Adipocyte (in vitro differentiated cells): ENCODE measurements at regions not wholly inside any gene's neighbourhood (a gene's known extent, or its start where the extent isn't known, plus 50 kb on each side); places are given as distances from the start of the nearest gene placed in this dataset.

Experiments
- DNase-seq: peaks from one replicate; pipeline ENCODE4 v3.0.0-alpha.2; 2015; ENCODE audit warnings: low read depth
- H3K27me3 ChIP-seq: replicated peaks from 2 replicates; pipeline ENCODE4 v1.7.0; 2013; ENCODE audit warnings: mild to moderate bottlenecking, low read length, moderate library complexity; ENCODE audit not compliant: control insufficient read depth, insufficient read depth
- H3K36me3 ChIP-seq: 2 replicates; pipeline ENCODE4 v1.7.0; 2013; ENCODE audit warnings: low read length, mild to moderate bottlenecking, moderate library complexity; ENCODE audit not compliant: control insufficient read depth, insufficient read depth, severe bottlenecking
- H3K4me1 ChIP-seq: 2 replicates; pipeline ENCODE4 v1.7.0; 2013; ENCODE audit warnings: mild to moderate bottlenecking, low read length, moderate library complexity; ENCODE audit not compliant: control insufficient read depth, insufficient read depth
- H3K4me3 ChIP-seq: 2 replicates; pipeline ENCODE4 v1.7.0; 2013; ENCODE audit warnings: mild to moderate bottlenecking, low read length, moderate library complexity
- H3K9ac ChIP-seq: 2 replicates; pipeline ENCODE4 v1.7.0; 2013; ENCODE audit warnings: mild to moderate bottlenecking, low read length, moderate library complexity
- H3K9me3 ChIP-seq: 2 replicates; pipeline ENCODE4 v1.7.0; 2013; ENCODE audit warnings: mild to moderate bottlenecking, low read length, moderate library complexity; ENCODE audit not compliant: control insufficient read depth

GRCh38 chr4:11876104-11876503 lies 447.4 kb upstream of the HS3ST1 start:
- Histone ChIP-seq H3K27me3 (no peaks in the 10 kb centered on the region), H3K4me3 (no peak overlapping the region), H3K9ac (no peak overlapping the region), H3K4me1 (no peaks in the 10 kb centered on the region), H3K9me3 (no peaks in the 10 kb centered on the region), H3K36me3 (no peaks in the 10 kb centered on the region)
- no peak for DNase-seq

GRCh38 chr4:11869191-11869870 lies 440.6 kb upstream of the HS3ST1 start:
- Histone ChIP-seq H3K9ac (no peak overlapping the region), H3K9me3 (peaks cover 3% of the 10 kb centered on the region), H3K36me3 (no peaks in the 10 kb centered on the region), H3K4me1 (no peaks in the 10 kb centered on the region), H3K27me3 (no peaks in the 10 kb centered on the region), H3K4me3 (no peak overlapping the region)
- DNase-seq, result no peak

- Histone ChIP-seq H3K4me3 (no peak overlapping the region), H3K9me3 (peaks cover 10% of the 10 kb centered on the region), H3K9ac (no peak overlapping the region), H3K36me3 (no peaks in the 10 kb centered on the region), H3K4me1 (no peaks in the 10 kb centered on the region), H3K27me3 (no peaks in the 10 kb centered on the region)
- DNase-seq, result no peak
These were observed 437.7 kb upstream of the HS3ST1 start for GRCh38 chr4:11866391-11866790.

- H3K27me3 ChIP-seq, result no peaks in the 10 kb centered on the region
- DNase-seq, result no peak
- no peaks in the 10 kb centered on the region for H3K4me1 ChIP-seq
- no peaks in the 10 kb centered on the region for H3K36me3 ChIP-seq
- no peak overlapping the region for H3K9ac ChIP-seq
- no peak overlapping the region for H3K4me3 ChIP-seq
- H3K9me3 ChIP-seq, result peaks cover 9% of the 10 kb centered on the region
These were observed 432.3 kb upstream of the HS3ST1 start for GRCh38 chr4:11860996-11861395.

GRCh38 chr4:11857881-11858280 lies 429.2 kb upstream of the HS3ST1 start:
- no peaks in the 10 kb centered on the region for H3K27me3 ChIP-seq
- H3K9me3 ChIP-seq, result peaks cover 9% of the 10 kb centered on the region

GRCh38 chr4:11847167-11847566 lies 418.5 kb upstream of the HS3ST1 start:
- Histone ChIP-seq H3K9me3 (no peaks in the 10 kb centered on the region), H3K36me3 (no peaks in the 10 kb centered on the region), H3K4me3 (no peak overlapping the region), H3K4me1 (peaks cover 4% of the 10 kb centered on the region), H3K27me3 (no peaks in the 10 kb centered on the region), H3K9ac (no peak overlapping the region)
- DNase-seq, result no peak

More at GRCh38 chr4:11857881-11858280, 429.2 kb upstream of the HS3ST1 start:
- H3K4me1 ChIP-seq, result no peaks in the 10 kb centered on the region
- no peak overlapping the region for H3K4me3 ChIP-seq
- no peak for DNase-seq
- no peaks in the 10 kb centered on the region for H3K36me3 ChIP-seq
- H3K9ac ChIP-seq, result no peak overlapping the region

- H3K9me3 ChIP-seq, result no peaks in the 10 kb centered on the region
- H3K27me3 ChIP-seq, result no peaks in the 10 kb centered on the region
These were observed 415.2 kb upstream of the HS3ST1 start for GRCh38 chr4:11843927-11844326.

GRCh38 chr4:11843340-11843739 lies 414.6 kb upstream of the HS3ST1 start:
- no peak overlapping the region for H3K4me3 ChIP-seq
- H3K9me3 ChIP-seq, result no peaks in the 10 kb centered on the region
- no peaks in the 10 kb centered on the region for H3K36me3 ChIP-seq
- DNase-seq, result no peak
- H3K9ac ChIP-seq, result no peak overlapping the region
- H3K4me1 ChIP-seq, result peaks cover 4% of the 10 kb centered on the region
- no peaks in the 10 kb centered on the region for H3K27me3 ChIP-seq

More at GRCh38 chr4:11843927-11844326, 415.2 kb upstream of the HS3ST1 start:
- Histone ChIP-seq H3K9ac (no peak overlapping the region), H3K36me3 (no peaks in the 10 kb centered on the region), H3K4me1 (peaks cover 4% of the 10 kb centered on the region), H3K4me3 (no peak overlapping the region)
- no peak for DNase-seq

- Histone ChIP-seq H3K9ac (no peak overlapping the region), H3K27me3 (no peaks in the 10 kb centered on the region), H3K4me3 (no peak overlapping the region), H3K4me1 (peaks cover 4% of the 10 kb centered on the region), H3K9me3 (no peaks in the 10 kb centered on the region), H3K36me3 (no peaks in the 10 kb centered on the region)
- no peak for DNase-seq
These were observed 414.0 kb upstream of the HS3ST1 start for GRCh38 chr4:11842620-11843263.

- H3K9ac ChIP-seq, result no peak overlapping the region
- H3K9me3 ChIP-seq, result no peaks in the 10 kb centered on the region
- no peaks in the 10 kb centered on the region for H3K27me3 ChIP-seq
- no peak for DNase-seq
- no peak overlapping the region for H3K4me3 ChIP-seq
- peaks cover 4% of the 10 kb centered on the region for H3K4me1 ChIP-seq
- no peaks in the 10 kb centered on the region for H3K36me3 ChIP-seq
These were observed 411.2 kb upstream of the HS3ST1 start for GRCh38 chr4:11839889-11840288.

- H3K4me1 ChIP-seq, result no peaks in the 10 kb centered on the region
- no peaks in the 10 kb centered on the region for H3K27me3 ChIP-seq
- H3K4me3 ChIP-seq, result no peak overlapping the region
- no peak overlapping the region for H3K9ac ChIP-seq
- no peaks in the 10 kb centered on the region for H3K9me3 ChIP-seq
- DNase-seq, result no peak
- no peaks in the 10 kb centered on the region for H3K36me3 ChIP-seq
These were observed 403.0 kb upstream of the HS3ST1 start for GRCh38 chr4:11831739-11832138.
